Breast epithelium (tissue), 3 donors: ENCODE measurements at regions not wholly inside any gene's neighbourhood (a gene's known extent, or its start where the extent isn't known, plus 50 kb on each side); places are given as distances from the start of the nearest gene placed in this dataset.

Experiments used
- CTCF ChIP-seq, 3 donors: fragments of 450-650 bp; IDR thresholded peaks; one replicate each; pipeline ENCODE4 v1.5.1; 2016 to 2017; ENCODE audit warnings: antibody characterized with exemption in 3 of 3, mild to moderate bottlenecking in 3 of 3, moderate library complexity in 3 of 3
- POLR2AphosphoS5 ChIP-seq, 3 donors: sonication (generic); formaldehyde crosslinking; IDR thresholded peaks; one replicate each; pipeline ENCODE4 v1.6.1; 2017; ENCODE audit warnings: antibody characterized with exemption in 3 of 3

GRCh38 chr6:145405006-145405551, 330.2 kb downstream of the EPM2A start:
- TF ChIP-seq CTCF (IDR thresholded peaks at IDR 0.05) (no peak), POLR2AphosphoS5 (IDR thresholded peaks at IDR 0.05) (no peak)
